ENCODE measurements at regions not wholly inside any gene's neighbourhood (a gene's known extent, or its start where the extent isn't known, plus 50 kb on each side); places are given as distances from the start of the nearest gene placed in this dataset.

- ATAC-seq (no peak), DNase-seq (no peak)
- Mint-ChIP-seq H3K36me3 (ENCODE audit: low read depth) (no peaks in the 10 kb centered on the region), H3K27me3 (ENCODE audit: low read depth) (no peaks in the 10 kb centered on the region), H3K27ac (no peak overlapping the region), H3K4me3 (no peak overlapping the region), H3K9me3 (ENCODE audit: insufficient read depth) (no peaks in the 10 kb centered on the region), H3K4me1 (ENCODE audit: low read depth) (no peaks in the 10 kb centered on the region)
- ChIA-PET POLR2A (no interaction called here), CTCF (no interaction called here)
These were observed 157.5 kb downstream of the DMRT2 start for GRCh38 chr9:1207686-1208085.

- ATAC-seq (no peak), DNase-seq (no peak)
- H3K36me3 Mint-ChIP-seq (ENCODE audit: low read depth) = no peaks in the 10 kb centered on the region
- POLR2A ChIA-PET = no interaction called here
- CTCF ChIA-PET = no interaction called here
- H3K27ac Mint-ChIP-seq = no peak overlapping the region
- H3K9me3 Mint-ChIP-seq (ENCODE audit: insufficient read depth) = no peaks in the 10 kb centered on the region
- H3K4me1 Mint-ChIP-seq (ENCODE audit: low read depth) = no peaks in the 10 kb centered on the region
- no peak overlapping the region for H3K4me3 Mint-ChIP-seq
- no peaks in the 10 kb centered on the region for H3K27me3 Mint-ChIP-seq (ENCODE audit: low read depth)
These were observed 158.0 kb downstream of the DMRT2 start for GRCh38 chr9:1208157-1208556.

DNA sequence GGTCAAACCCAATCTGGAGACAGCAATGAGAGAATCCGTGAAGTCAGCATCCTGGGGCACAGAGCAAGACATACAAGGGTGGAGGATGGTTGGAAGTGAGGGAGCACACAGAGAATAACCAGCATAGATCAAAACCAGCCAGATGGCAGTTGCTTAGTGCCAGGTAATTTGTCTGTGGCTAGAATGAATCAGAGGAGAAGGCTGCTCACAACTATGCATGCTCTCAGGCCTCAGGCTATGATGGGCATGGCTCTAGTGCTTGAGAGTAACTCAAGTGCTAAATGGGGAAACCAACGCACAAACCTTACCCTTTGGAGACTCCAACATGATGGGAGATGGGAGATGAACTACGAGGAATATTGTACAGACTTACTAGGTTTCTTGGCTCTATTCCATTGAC lies 160.8 kb downstream of the DMRT2 start:
- DNase-seq (no peak), ATAC-seq (no peak)
- Mint-ChIP-seq H3K36me3 (ENCODE audit: low read depth) (no peaks in the 10 kb centered on the region), H3K4me1 (ENCODE audit: low read depth) (no peaks in the 10 kb centered on the region), H3K27ac (no peak overlapping the region), H3K9me3 (ENCODE audit: insufficient read depth) (no peaks in the 10 kb centered on the region), H3K4me3 (no peak overlapping the region), H3K27me3 (ENCODE audit: low read depth) (no peaks in the 10 kb centered on the region)
- CTCF ChIA-PET = no interaction called here
- POLR2A ChIA-PET = no interaction called here

DNA sequence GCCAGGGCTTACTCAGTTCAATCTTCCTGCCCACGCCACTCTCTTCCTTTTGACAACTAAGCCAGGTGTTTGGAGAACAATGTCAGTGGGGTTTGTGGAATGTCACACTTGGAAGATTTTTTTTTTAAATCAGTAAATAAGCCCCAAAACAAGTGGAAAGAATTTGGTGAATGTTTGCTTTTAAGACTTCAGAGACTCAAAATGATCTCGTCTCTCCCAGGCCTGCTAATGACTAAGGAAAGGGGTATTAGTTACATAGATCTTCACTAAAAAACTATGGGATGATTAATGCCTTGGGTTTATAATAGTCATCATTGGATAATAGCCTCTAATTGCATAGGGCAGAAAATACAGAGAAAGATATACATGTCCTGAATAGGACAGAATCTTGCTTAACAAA lies 166.4 kb downstream of the DMRT2 start:
- no peak overlapping the region for H3K4me3 Mint-ChIP-seq
- DNase-seq = no peak
- CTCF ChIA-PET = no interaction called here

DNA sequence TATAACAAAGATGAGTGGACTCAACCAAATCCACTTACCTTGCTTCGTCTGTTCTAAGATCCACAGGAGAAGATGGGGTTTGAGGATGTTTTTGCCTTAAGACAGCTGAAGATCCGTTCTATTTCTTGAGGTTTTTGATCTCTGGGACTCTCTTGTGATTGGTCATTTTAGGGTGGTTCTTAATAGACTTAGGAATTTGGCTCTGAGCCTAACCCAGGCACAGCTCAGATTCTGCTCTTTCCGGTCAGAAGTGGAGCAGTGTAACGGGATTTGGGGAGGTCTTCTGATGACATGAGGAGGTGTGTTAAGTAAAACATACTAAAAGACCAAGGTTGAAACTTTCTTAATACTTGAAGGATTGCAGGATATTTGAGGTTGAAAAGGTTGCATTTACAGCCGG lies 166.9 kb downstream of the DMRT2 start:
- CTCF ChIA-PET = no interaction called here
- H3K4me1 Mint-ChIP-seq (ENCODE audit: low read depth) = no peaks in the 10 kb centered on the region
- ATAC-seq = no peak
- no peak for DNase-seq
- H3K9me3 Mint-ChIP-seq (ENCODE audit: insufficient read depth) = no peaks in the 10 kb centered on the region
- H3K36me3 Mint-ChIP-seq (ENCODE audit: low read depth) = no peaks in the 10 kb centered on the region
- H3K4me3 Mint-ChIP-seq = no peak overlapping the region
- no peaks in the 10 kb centered on the region for H3K27me3 Mint-ChIP-seq (ENCODE audit: low read depth)
- H3K27ac Mint-ChIP-seq = no peak overlapping the region
- POLR2A ChIA-PET = no interaction called here

More for the DNA sequence above, 166.4 kb downstream of the DMRT2 start:
- POLR2A ChIA-PET = no interaction called here
- Mint-ChIP-seq H3K36me3 (ENCODE audit: low read depth) (no peaks in the 10 kb centered on the region), H3K27ac (no peak overlapping the region), H3K27me3 (ENCODE audit: low read depth) (no peaks in the 10 kb centered on the region), H3K4me1 (ENCODE audit: low read depth) (no peaks in the 10 kb centered on the region), H3K9me3 (ENCODE audit: insufficient read depth) (no peaks in the 10 kb centered on the region)
- ATAC-seq = no peak

DNA sequence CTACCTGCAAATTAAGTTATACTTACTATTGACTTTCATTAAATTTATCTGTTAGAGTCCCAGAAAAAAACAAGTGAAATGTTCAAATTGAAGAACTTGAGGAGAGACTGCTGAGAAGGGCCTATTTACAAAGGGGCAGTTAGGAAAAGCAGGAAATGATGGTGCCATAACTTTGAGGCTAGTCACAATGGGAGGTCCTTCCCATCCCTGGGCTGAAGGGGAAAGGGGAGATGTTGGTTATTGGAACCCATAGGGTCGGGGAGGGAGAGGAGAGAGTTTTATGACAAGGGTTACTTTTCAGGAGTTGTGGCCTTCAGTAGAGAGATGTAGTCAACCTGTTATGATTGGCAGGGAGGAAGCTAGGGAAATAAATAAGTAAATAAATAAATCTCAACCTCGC lies 169.1 kb downstream of the DMRT2 start:
- H3K36me3 Mint-ChIP-seq (ENCODE audit: low read depth) = no peaks in the 10 kb centered on the region

DNA sequence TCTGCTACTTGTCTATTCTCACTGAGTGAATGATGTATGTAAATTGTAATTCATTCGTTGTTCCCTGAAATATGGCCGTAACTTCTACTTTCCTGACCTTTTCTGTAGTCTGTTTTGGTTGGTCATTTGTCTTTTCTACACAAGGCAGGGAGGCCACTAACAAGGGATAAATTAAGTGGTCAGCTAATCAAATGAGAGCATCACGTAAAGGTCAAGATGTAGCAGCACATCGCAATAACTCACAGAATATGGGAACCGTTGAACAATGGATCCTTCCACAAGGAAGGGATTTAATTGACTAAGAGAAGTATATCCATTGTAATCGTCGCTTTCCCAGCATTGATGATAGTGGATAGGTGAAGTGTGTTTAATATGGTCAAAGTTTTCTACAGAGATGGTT lies 171.1 kb downstream of the DMRT2 start:
- Mint-ChIP-seq H3K4me3 (no peak overlapping the region), H3K4me1 (ENCODE audit: low read depth) (no peaks in the 10 kb centered on the region), H3K36me3 (ENCODE audit: low read depth) (no peaks in the 10 kb centered on the region), H3K9me3 (ENCODE audit: insufficient read depth) (no peaks in the 10 kb centered on the region), H3K27ac (no peak overlapping the region), H3K27me3 (ENCODE audit: low read depth) (no peaks in the 10 kb centered on the region)
- POLR2A ChIA-PET = interaction anchor here (0.8 kb wide), 1 partner anchor 12 kb away, joined by 3 read pairs; no protein-coding TSS in a partner anchor
- CTCF ChIA-PET = no interaction called here
- no peak for ATAC-seq
- no peak for DNase-seq

More for the DNA sequence above, 169.1 kb downstream of the DMRT2 start:
- no peaks in the 10 kb centered on the region for H3K27me3 Mint-ChIP-seq (ENCODE audit: low read depth)
- ATAC-seq (no peak), DNase-seq (no peak)
- no peaks in the 10 kb centered on the region for H3K9me3 Mint-ChIP-seq (ENCODE audit: insufficient read depth)
- no peak overlapping the region for H3K4me3 Mint-ChIP-seq
- no peaks in the 10 kb centered on the region for H3K4me1 Mint-ChIP-seq (ENCODE audit: low read depth)
- CTCF ChIA-PET = no interaction called here
- no peak overlapping the region for H3K27ac Mint-ChIP-seq
- POLR2A ChIA-PET = no interaction called here

GRCh38 chr9:1222511-1222910 lies 172.4 kb downstream of the DMRT2 start:
- no peaks in the 10 kb centered on the region for H3K4me1 Mint-ChIP-seq (ENCODE audit: low read depth)
- H3K27me3 Mint-ChIP-seq (ENCODE audit: low read depth) = no peaks in the 10 kb centered on the region
- no peaks in the 10 kb centered on the region for H3K9me3 Mint-ChIP-seq (ENCODE audit: insufficient read depth)
- H3K36me3 Mint-ChIP-seq (ENCODE audit: low read depth) = no peaks in the 10 kb centered on the region
- CTCF ChIA-PET = no interaction called here
- no peak overlapping the region for H3K27ac Mint-ChIP-seq
- ATAC-seq (no peak), DNase-seq (no peak)
- POLR2A ChIA-PET = no interaction called here
- no peak overlapping the region for H3K4me3 Mint-ChIP-seq

DNA sequence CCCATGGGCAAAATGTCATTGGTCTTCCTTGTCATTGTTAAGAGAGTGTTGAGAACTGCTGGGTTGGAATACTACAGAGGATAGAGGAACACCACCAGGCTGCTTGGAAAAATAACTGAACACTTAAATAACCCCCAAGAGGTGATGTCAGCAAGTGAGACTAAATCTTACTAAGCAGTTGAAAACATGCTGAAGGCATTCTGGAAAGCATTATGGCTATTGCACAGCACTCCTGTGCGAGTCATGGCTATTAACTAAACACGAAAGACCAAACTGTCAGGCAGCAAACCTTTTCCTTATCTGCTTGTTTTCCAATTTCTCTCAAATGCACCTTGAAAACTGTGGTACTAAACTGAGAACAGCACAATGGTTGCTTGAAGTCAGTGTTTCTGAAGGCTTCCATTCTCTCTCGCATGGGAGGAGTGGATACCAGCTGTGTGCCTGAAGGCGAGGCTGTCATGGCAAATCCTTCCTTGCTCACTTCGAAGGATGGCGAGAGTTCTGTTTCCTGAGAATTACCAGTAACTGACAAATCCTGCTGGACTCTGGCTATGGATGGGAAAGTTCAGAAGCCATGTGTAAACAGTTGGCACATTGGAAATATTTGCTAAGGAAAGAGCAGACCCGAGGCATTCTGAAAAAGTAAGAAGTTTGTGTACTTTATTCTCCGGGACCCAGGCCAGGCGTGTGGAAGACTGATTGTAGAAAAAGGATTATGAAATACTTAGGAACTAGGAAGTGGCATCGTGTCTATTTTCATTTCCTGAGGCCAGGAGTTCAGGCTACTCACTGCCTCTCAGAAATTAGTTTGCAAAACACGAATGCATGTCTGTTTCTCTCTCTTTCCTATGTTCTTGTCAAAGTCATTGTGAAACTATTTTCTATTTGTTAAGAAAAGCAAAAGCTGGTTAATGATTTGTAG lies 182.1 kb downstream of the DMRT2 start:
- ChIA-PET POLR2A (interaction anchor here (0.9 kb wide), 1 partner anchor 11 kb away, joined by 3 read pairs; no protein-coding TSS in a partner anchor), CTCF (no interaction called here)
- no peak overlapping the region for H3K4me3 Mint-ChIP-seq
- H3K9me3 Mint-ChIP-seq (ENCODE audit: insufficient read depth) = no peaks in the 10 kb centered on the region
- no peaks in the 10 kb centered on the region for H3K36me3 Mint-ChIP-seq (ENCODE audit: low read depth)
- no peak for ATAC-seq
- H3K27me3 Mint-ChIP-seq (ENCODE audit: low read depth) = no peaks in the 10 kb centered on the region
- no peak for DNase-seq
- H3K27ac Mint-ChIP-seq = no peak overlapping the region
- H3K4me1 Mint-ChIP-seq (ENCODE audit: low read depth) = no peaks in the 10 kb centered on the region

DNA sequence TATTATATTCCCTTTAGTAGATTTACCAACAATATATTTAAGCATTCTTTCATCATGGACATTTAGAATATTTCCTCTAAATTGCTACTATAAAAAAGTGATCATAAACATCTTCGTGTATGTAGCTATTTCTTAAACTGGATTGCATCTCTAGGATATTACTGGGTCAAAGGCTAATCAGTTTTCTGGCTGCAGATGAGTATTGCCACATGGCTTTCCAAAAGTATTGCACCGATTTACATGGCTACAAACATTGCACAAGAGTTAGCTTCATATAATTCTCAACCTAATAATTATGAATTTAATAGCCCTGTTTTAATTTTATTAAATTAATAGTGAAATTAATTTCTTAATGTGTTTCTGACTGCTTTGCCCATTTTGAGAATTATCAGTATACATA lies 183.4 kb downstream of the DMRT2 start:
- ATAC-seq = no peak
- no peak for DNase-seq
- no peaks in the 10 kb centered on the region for H3K27me3 Mint-ChIP-seq (ENCODE audit: low read depth)
- H3K4me3 Mint-ChIP-seq = no peak overlapping the region
- ChIA-PET CTCF (no interaction called here), POLR2A (interaction anchor here (0.9 kb wide), 1 partner anchor 12 kb away, joined by 3 read pairs; no protein-coding TSS in a partner anchor)
- no peaks in the 10 kb centered on the region for H3K4me1 Mint-ChIP-seq (ENCODE audit: low read depth)
- H3K27ac Mint-ChIP-seq = no peak overlapping the region
- H3K36me3 Mint-ChIP-seq (ENCODE audit: low read depth) = no peaks in the 10 kb centered on the region
- no peaks in the 10 kb centered on the region for H3K9me3 Mint-ChIP-seq (ENCODE audit: insufficient read depth)

DNA sequence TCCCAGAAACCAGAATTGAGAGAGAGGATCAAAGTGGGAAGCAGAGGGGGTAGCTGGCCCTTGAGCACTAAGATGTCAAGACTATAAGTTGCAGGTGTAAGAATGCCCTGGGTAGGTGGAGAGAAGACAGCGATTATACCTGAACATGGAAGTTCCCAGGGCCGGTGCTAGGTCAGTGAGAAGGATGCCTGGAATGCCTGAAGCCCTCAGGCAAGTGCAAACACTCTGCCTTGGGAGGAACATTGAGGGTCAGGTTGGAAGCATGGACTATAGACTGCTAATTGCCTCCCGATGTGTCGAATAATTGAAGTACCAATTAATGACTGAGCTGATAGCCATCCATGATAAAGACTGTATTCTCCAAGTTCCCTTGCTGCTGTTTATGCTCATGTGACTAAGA lies 185.5 kb downstream of the DMRT2 start:
- DNase-seq (no peak), ATAC-seq (no peak)
- H3K36me3 Mint-ChIP-seq (ENCODE audit: low read depth) = no peaks in the 10 kb centered on the region
- POLR2A ChIA-PET = no interaction called here
- H3K9me3 Mint-ChIP-seq (ENCODE audit: insufficient read depth) = no peaks in the 10 kb centered on the region
- H3K4me3 Mint-ChIP-seq = no peak overlapping the region
- no peaks in the 10 kb centered on the region for H3K4me1 Mint-ChIP-seq (ENCODE audit: low read depth)
- CTCF ChIA-PET = no interaction called here
- H3K27ac Mint-ChIP-seq = no peak overlapping the region
- H3K27me3 Mint-ChIP-seq (ENCODE audit: low read depth) = no peaks in the 10 kb centered on the region

DNA sequence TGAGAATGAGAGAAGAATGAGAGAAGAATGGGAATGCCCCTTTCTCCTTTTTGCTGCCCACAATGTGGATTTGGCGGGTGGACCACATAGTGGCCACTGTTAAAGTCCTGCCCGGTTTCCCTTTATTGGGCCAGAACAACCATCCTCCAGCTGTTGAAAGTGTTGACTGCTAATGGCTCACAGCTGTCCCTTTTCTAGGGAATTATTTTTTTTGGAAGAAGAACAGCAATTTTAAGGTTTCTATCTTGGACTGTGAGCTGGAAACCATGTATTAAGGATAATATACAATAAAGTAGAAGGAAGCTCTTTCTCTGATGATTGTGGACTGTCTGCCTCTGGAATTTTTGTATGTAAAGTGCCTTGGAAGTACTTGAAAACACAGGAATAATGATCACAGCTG lies 185.9 kb downstream of the DMRT2 start:
- Mint-ChIP-seq H3K27me3 (ENCODE audit: low read depth) (no peaks in the 10 kb centered on the region), H3K4me1 (ENCODE audit: low read depth) (no peaks in the 10 kb centered on the region), H3K4me3 (no peak overlapping the region), H3K27ac (no peak overlapping the region), H3K36me3 (ENCODE audit: low read depth) (no peaks in the 10 kb centered on the region), H3K9me3 (ENCODE audit: insufficient read depth) (no peaks in the 10 kb centered on the region)
- no peak for ATAC-seq
- ChIA-PET CTCF (no interaction called here), POLR2A (no interaction called here)
- DNase-seq = no peak

DNA sequence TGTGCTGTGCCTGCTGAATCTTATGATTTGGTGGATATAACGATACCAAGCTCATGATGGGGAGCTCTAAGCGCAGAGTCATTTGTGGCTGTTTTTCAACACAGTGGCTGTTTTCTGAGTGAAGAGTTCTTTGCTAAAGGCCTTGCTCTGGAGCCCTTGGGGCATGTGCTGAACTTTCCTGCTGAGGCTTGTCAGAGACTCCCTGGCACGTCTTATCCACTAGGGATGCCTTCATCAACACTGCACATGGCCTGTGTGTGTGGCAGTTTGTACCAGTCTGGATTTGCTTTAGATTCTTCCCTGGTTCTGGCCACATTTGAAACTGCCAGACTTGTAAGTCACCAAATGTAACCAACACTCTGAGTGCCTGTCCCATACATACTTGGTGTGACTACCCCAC lies 188.2 kb downstream of the DMRT2 start:
- CTCF ChIA-PET = no interaction called here
- no peaks in the 10 kb centered on the region for H3K4me1 Mint-ChIP-seq (ENCODE audit: low read depth)
- DNase-seq = no peak
- H3K9me3 Mint-ChIP-seq (ENCODE audit: insufficient read depth) = no peaks in the 10 kb centered on the region
- H3K27me3 Mint-ChIP-seq (ENCODE audit: low read depth) = no peaks in the 10 kb centered on the region
- H3K36me3 Mint-ChIP-seq (ENCODE audit: low read depth) = no peaks in the 10 kb centered on the region
- POLR2A ChIA-PET = interaction anchor here (0.9 kb wide), 1 partner anchor 35 kb away, joined by 3 read pairs; no protein-coding TSS in a partner anchor
- H3K4me3 Mint-ChIP-seq = no peak overlapping the region
- H3K27ac Mint-ChIP-seq = no peak overlapping the region
- ATAC-seq = no peak

Measured in activated CD8-positive, alpha-beta T cell treated with anti-CD3 and anti-CD28 coated beads, Interleukin-2, amount 10 ng/mL, durations not matched to agents 7 days and 5 days (primary cell).